ENCODE measurements at regions not wholly inside any gene's neighbourhood (a gene's known extent, or its start where the extent isn't known, plus 50 kb on each side); places are given as distances from the start of the nearest gene placed in this dataset.

DNA sequence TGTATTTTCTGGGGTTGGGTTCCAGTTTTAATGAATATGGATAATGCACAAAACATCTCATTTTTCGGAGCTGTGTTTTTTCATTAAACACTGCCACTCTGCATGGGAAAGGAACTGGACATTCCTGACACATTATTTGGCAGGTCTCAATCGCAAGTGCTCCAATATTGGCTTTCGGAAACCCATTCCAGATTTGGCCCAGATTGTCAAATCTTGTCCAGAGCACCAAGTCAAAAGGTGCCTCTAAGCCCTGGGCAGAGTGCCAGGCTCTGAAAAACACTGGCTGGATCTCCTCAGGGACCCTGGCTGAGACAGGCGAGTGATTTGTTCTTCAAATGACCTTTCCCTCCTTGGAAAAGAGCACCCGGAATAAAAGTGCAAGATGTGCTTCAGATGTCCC lies 68.4 kb upstream of the MRPS6 start:
- TF ChIP-seq, protein P1, sequence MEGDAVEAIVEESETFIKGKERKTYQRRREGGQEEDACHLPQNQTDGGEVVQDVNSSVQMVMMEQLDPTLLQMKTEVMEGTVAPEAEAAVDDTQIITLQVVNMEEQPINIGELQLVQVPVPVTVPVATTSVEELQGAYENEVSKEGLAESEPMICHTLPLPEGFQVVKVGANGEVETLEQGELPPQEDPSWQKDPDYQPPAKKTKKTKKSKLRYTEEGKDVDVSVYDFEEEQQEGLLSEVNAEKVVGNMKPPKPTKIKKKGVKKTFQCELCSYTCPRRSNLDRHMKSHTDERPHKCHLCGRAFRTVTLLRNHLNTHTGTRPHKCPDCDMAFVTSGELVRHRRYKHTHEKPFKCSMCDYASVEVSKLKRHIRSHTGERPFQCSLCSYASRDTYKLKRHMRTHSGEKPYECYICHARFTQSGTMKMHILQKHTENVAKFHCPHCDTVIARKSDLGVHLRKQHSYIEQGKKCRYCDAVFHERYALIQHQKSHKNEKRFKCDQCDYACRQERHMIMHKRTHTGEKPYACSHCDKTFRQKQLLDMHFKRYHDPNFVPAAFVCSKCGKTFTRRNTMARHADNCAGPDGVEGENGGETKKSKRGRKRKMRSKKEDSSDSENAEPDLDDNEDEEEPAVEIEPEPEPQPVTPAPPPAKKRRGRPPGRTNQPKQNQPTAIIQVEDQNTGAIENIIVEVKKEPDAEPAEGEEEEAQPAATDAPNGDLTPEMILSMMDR (IDR thresholded peaks at IDR 0.05) = no peak
- TF ChIP-seq POLR2A (IDR thresholded peaks at IDR 0.05) = no peak

All from right lobe of liver (tissue), 4 donors.